IMR-90 (cell line): ENCODE measurements at regions not wholly inside any gene's neighbourhood (a gene's known extent, or its start where the extent isn't known, plus 50 kb on each side); places are given as distances from the start of the nearest gene placed in this dataset.

Experiments used
- ATAC-seq: fragments of 200-7000 bp; cut with Tn5 transposase; 2 replicates; pipeline ENCODE4 v1.9.1; 2020; ENCODE audit warnings: low read depth, mild to moderate bottlenecking, moderate library complexity
- BruUV-seq: library from RNA; stranded (reverse); fragments of 400-500 nt; replicated peaks from 2 replicates; lab custom pipeline; 2021; lab: Mats Ljungman, UMichigan
- CTCF ChIA-PET: fragments of 300-600 bp; formaldehyde crosslinking; extraction: SDS; loops from one replicate; lab custom pipeline; 2021; ENCODE audit warnings: antibody characterized with exemption; lab: Yijun Ruan, JAX
- POLR2A ChIA-PET: fragments of 300-600 bp; sonication (Branson Sonifier 250); formaldehyde crosslinking; loops from one replicate; lab custom pipeline; 2022; ENCODE audit warnings: antibody characterized with exemption; ENCODE audit not compliant: unreplicated experiment; lab: Charles Lee
- DNase-seq: peaks from one replicate; pipeline ENCODE4 v3.0.0; 2013
- H2AFZ ChIP-seq: replicated peaks from 2 replicates; pipeline ENCODE3; 2013; ENCODE audit warnings: low read length, mild to moderate bottlenecking; ENCODE audit not compliant: poor library complexity
- H2AK5ac ChIP-seq: 2 replicates; pipeline ENCODE4 v1.6.1; 2013; ENCODE audit warnings: low read depth, low read length, inconsistent platforms
- H2AK9ac ChIP-seq: replicated peaks from 2 replicates; pipeline ENCODE3; 2013; ENCODE audit warnings: mild to moderate bottlenecking, low read depth, low read length, moderate library complexity; ENCODE audit not compliant: poor library complexity
- H2BK120ac ChIP-seq: 2 replicates; pipeline ENCODE4 v1.6.1; 2013; ENCODE audit warnings: low read depth, low read length, inconsistent platforms
- H2BK15ac ChIP-seq: 3 replicates; pipeline ENCODE4 v1.6.1; 2013; ENCODE audit warnings: low read depth, low read length, inconsistent platforms
- H2BK20ac ChIP-seq: 2 replicates; pipeline ENCODE4 v1.6.1; 2013; ENCODE audit warnings: low read depth, mild to moderate bottlenecking, inconsistent platforms, low read length, moderate library complexity
- H2BK5ac ChIP-seq: 2 replicates; pipeline ENCODE4 v1.6.1; 2013; ENCODE audit warnings: mild to moderate bottlenecking, low read depth, low read length, inconsistent platforms; ENCODE audit not compliant: poor library complexity, severe bottlenecking
- H3K14ac ChIP-seq: replicated peaks from 2 replicates; pipeline ENCODE4 v1.6.1; 2013; ENCODE audit warnings: low read depth, low read length, inconsistent platforms
- H3K18ac ChIP-seq: 2 replicates; pipeline ENCODE4 v1.6.1; 2013; ENCODE audit warnings: low read depth, low read length, control low read depth
- H3K23ac ChIP-seq: 2 replicates; pipeline ENCODE4 v1.6.1; 2013; ENCODE audit warnings: low read depth, low read length, inconsistent platforms
- H3K27ac ChIP-seq: 2 replicates; pipeline ENCODE4 v1.5.1; 2013; ENCODE audit warnings: mild to moderate bottlenecking, control low read depth, low read length; ENCODE audit not compliant: insufficient read depth
- H3K27me3 ChIP-seq: 2 replicates; pipeline ENCODE4 v1.6.1; 2013; ENCODE audit warnings: low read length; ENCODE audit not compliant: control insufficient read depth, insufficient read depth
- H3K36me3 ChIP-seq: 2 replicates; pipeline ENCODE4 v1.6.1; 2013; ENCODE audit warnings: low read length, mixed read lengths; ENCODE audit not compliant: control insufficient read depth, insufficient read depth
- H3K4ac ChIP-seq: 2 replicates; pipeline ENCODE4 v1.6.1; 2013; ENCODE audit warnings: low read depth, low read length, inconsistent platforms
- H3K4me1 ChIP-seq: 2 replicates; pipeline ENCODE4 v1.6.1; 2013; ENCODE audit warnings: low read length, mixed read lengths; ENCODE audit not compliant: control insufficient read depth, insufficient read depth
- H3K4me2 ChIP-seq: 2 replicates; pipeline ENCODE4 v1.6.1; 2013; ENCODE audit warnings: low read depth, mild to moderate bottlenecking, control low read depth, low read length, moderate library complexity
- H3K4me3 ChIP-seq: 2 replicates; pipeline ENCODE4 v1.5.1; 2013; ENCODE audit warnings: low read depth, mild to moderate bottlenecking, control low read depth, low read length, moderate library complexity; ENCODE audit not compliant: insufficient read depth
- H3K56ac ChIP-seq: 2 replicates; pipeline ENCODE4 v1.6.1; 2013; ENCODE audit warnings: low read length, inconsistent platforms; ENCODE audit not compliant: insufficient read depth; ENCODE audit errors: extremely low read depth
- H3K79me1 ChIP-seq, 2 experiments: 2 replicates each; pipeline ENCODE4 v1.6.1; 2013; ENCODE audit warnings: low read length in 2 of 2, inconsistent platforms in 1 of 2, low read depth in 1 of 2
- H3K9ac ChIP-seq: 2 replicates; pipeline ENCODE4 v1.6.1; 2013; ENCODE audit warnings: low read depth, low read length, control low read depth
- H3K9me1 ChIP-seq: 2 replicates; pipeline ENCODE4 v1.6.1; 2013; ENCODE audit warnings: low read length, inconsistent platforms; ENCODE audit not compliant: insufficient read depth
- H3K9me3 ChIP-seq: 2 replicates; pipeline ENCODE4 v1.6.1; 2013; ENCODE audit warnings: low read length; ENCODE audit not compliant: control insufficient read depth, insufficient read depth
- H4K20me1 ChIP-seq: 2 replicates; pipeline ENCODE4 v1.6.1; 2013; ENCODE audit warnings: low read length, inconsistent platforms; ENCODE audit not compliant: insufficient read depth
- H4K5ac ChIP-seq: 2 replicates; pipeline ENCODE4 v1.6.1; 2013; ENCODE audit warnings: mild to moderate bottlenecking, low read depth, low read length, control low read depth
- H4K8ac ChIP-seq, 2 experiments: 2 replicates each; pipeline ENCODE4 v1.6.1; 2013; ENCODE audit warnings: low read depth in 2 of 2, low read length in 2 of 2, control low read depth in 1 of 2, inconsistent platforms in 1 of 2
- H4K91ac ChIP-seq: 2 replicates; pipeline ENCODE4 v1.6.1; 2013; ENCODE audit warnings: low read depth, low read length, inconsistent platforms; ENCODE audit not compliant: insufficient read depth
- BHLHE40 ChIP-seq: fragments of 150-350 bp; IDR thresholded peaks from 2 replicates; pipeline ENCODE4 v1.6.1; 2016; ENCODE audit warnings: mild to moderate bottlenecking, low read depth, low read length
- CEBPB ChIP-seq: IDR thresholded peaks from 2 replicates; pipeline ENCODE4 v1.6.1; 2012; ENCODE audit warnings: low read depth, low read length, improper control_type of control experiment
- FOS ChIP-seq: fragments of 150-350 bp; IDR thresholded peaks from 2 replicates; pipeline ENCODE4 v1.6.1; 2016; ENCODE audit warnings: low read depth, low read length
- MXI1 ChIP-seq: IDR thresholded peaks from 2 replicates; pipeline ENCODE4 v1.6.1; 2012; ENCODE audit warnings: low read depth, mild to moderate bottlenecking, low read length, moderate library complexity, borderline replicate concordance
- NFE2L2 ChIP-seq: fragments of 150-350 bp; IDR thresholded peaks from 2 replicates; pipeline ENCODE4 v1.6.1; 2016; ENCODE audit warnings: low read depth, mild to moderate bottlenecking, low read length
- RAD21 ChIP-seq: IDR thresholded peaks from 2 replicates; pipeline ENCODE4 v1.6.1; 2012; ENCODE audit warnings: low read length, improper control_type of control experiment
- RCOR1 ChIP-seq: IDR thresholded peaks from 2 replicates; pipeline ENCODE4 v1.6.1; 2012; ENCODE audit warnings: mild to moderate bottlenecking, low read length, improper control_type of control experiment; ENCODE audit not compliant: insufficient replicate concordance
- WGBS, 2 experiments: methylation state at CpG; one replicate each; pipeline versions ENCODE4 v1.1.5 to v1.1.7; 2013; ENCODE audit warnings: missing lambda C conversion rate in 2 of 2; ENCODE audit not compliant: insufficient read length in 1 of 2; ENCODE audit errors: extremely low coverage in 2 of 2; 5-methylcytosine and 5-hydroxymethylcytosine counted together
- dilution Hi-C: fragments of 300-500 bp; cut with HindIII; formaldehyde crosslinking; loops from one replicate; pipeline ENCODE4 v1.14.3; 2018; ENCODE audit warnings: low sequenced_read_pairs; ENCODE audit not compliant: unreplicated experiment
- in situ Hi-C: fragments of 300-500 bp; cut with MboI; formaldehyde crosslinking; loops from 3 replicates; pipeline ENCODE4 v1.14.3; 2019; ENCODE audit warnings: low sequenced_read_pairs, inconsistent platforms, mixed read lengths
- intact Hi-C: fragments of 100-400 bp; cut with micrococcal nuclease; formaldehyde crosslinking; loops from 2 replicates; pipeline ENCODE4 v1.10.0; 2022

DNA sequence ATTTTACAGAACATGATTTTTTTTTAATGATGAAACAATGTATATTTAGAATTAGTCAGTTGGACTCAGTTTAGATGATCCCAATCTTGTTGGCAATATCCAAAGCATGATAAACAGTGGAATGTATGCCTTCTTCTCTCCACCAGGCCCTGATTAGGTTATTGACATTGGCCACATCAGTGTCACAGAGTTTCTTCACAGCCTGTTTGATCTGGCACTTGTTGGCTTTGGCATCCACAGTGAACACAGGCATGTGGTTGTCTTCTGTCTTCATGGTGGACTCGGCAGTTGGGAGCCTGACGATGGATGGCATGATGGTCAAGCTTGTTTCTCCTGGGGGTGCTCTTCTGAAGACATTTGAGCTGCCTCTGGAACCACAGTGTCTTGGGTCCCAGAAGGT is 317.5 kb downstream of the PMP22 start:
- ChIA-PET POLR2A (no interaction called here), CTCF (no interaction called here)
- H3K27me3 ChIP-seq, result peaks cover 17% of the 10 kb centered on the region
- no peak overlapping the region for H3K56ac ChIP-seq
- no peak overlapping the region for H3K27ac ChIP-seq
- no peak for ATAC-seq
- no peak overlapping the region for H3K14ac ChIP-seq
- intact Hi-C loops (no loop called here), in situ Hi-C loops (no loop called here), dilution Hi-C loops (no loop called here)
- 100% methylated on average over 2 of the region's 2 CpGs; no CpG with 5 or more reads in 1 of the 2 experiments for WGBS, 2 experiments
- H2BK15ac ChIP-seq, result no peak overlapping the region
- no peak overlapping the region for H4K5ac ChIP-seq
- no peak for TF ChIP-seq MXI1
- TF ChIP-seq RCOR1, result no peak
- no peak for TF ChIP-seq FOS
- TF ChIP-seq RAD21, result no peak
- TF ChIP-seq BHLHE40, result no peak
- no peak for TF ChIP-seq NFE2L2
- no peak for TF ChIP-seq CEBPB
- H2BK20ac ChIP-seq, result no peak overlapping the region
- H3K9me3 ChIP-seq, result no peaks in the 10 kb centered on the region
- H2AFZ ChIP-seq, result peak overlapping the region; percentile 10
- no peak overlapping the region for H3K9ac ChIP-seq
- no peak overlapping the region for H3K4me2 ChIP-seq
- no peaks in the 10 kb centered on the region for H3K79me1 ChIP-seq
- H2AK5ac ChIP-seq, result no peak overlapping the region
- no peak overlapping the region for H3K4me3 ChIP-seq
- H3K23ac ChIP-seq, result no peak overlapping the region
- no peak overlapping the region for H4K91ac ChIP-seq
- H2AK9ac ChIP-seq, result no peak overlapping the region
- H3K36me3 ChIP-seq, result no peaks in the 10 kb centered on the region
- H3K4me1 ChIP-seq, result no peaks in the 10 kb centered on the region
- no peak overlapping the region for H4K8ac ChIP-seq
- no peak for DNase-seq
- no peak overlapping the region for H2BK5ac ChIP-seq
- BruUV-seq, result no TSS peak
- H4K20me1 ChIP-seq, result no peaks in the 10 kb centered on the region
- H2BK120ac ChIP-seq, result no peak overlapping the region
- H3K9me1 ChIP-seq, result no peaks in the 10 kb centered on the region
- no peak overlapping the region for H3K18ac ChIP-seq
- no peak overlapping the region for H3K4ac ChIP-seq
